ENCODE measurements at regions not wholly inside any gene's neighbourhood (a gene's known extent, or its start where the extent isn't known, plus 50 kb on each side); places are given as distances from the start of the nearest gene placed in this dataset.

- intact Hi-C loops (cut with micrococcal nuclease): no loop called here
- no peak for TF ChIP-seq CTCF (IDR thresholded peaks at IDR 0.05; ENCODE audit: unreplicated experiment)
- BruUV-seq (replicated peaks): no TSS peak
- Mint-ChIP-seq H3K27me3 (ENCODE audit: insufficient read depth, unreplicated experiment) (no peaks in the 10 kb centered on the region), H3K36me3 (ENCODE audit: insufficient read depth, unreplicated experiment) (no peaks in the 10 kb centered on the region), H3K9me3 (ENCODE audit: unreplicated experiment) (peaks cover 7% of the 10 kb centered on the region), H3K27ac (ENCODE audit: low read depth, unreplicated experiment) (no peak overlapping the region), H3K4me3 (ENCODE audit: unreplicated experiment) (no peak overlapping the region), H3K4me1 (ENCODE audit: insufficient read depth, unreplicated experiment) (no peaks in the 10 kb centered on the region)
- CTCF ChIA-PET: interaction anchor here (0.6 to 0.9 kb wide), 3 partner anchors 17 to 147 kb away, joined by 3 to 4 read pairs (median 3); no protein-coding TSS in a partner anchor
- POLR2A ChIA-PET: interaction anchor here (0.7 to 0.8 kb wide), 2 partner anchors 12 to 1013 kb away, joined by 3 to 4 read pairs; no protein-coding TSS in a partner anchor
- DNase-seq (ENCODE audit: unreplicated experiment): no peak
These were observed 605.7 kb downstream of the METTL15 start for GRCh38 chr11:28713850-28714249.

- Mint-ChIP-seq H3K27ac (ENCODE audit: low read depth, unreplicated experiment) (no peak overlapping the region), H3K9me3 (ENCODE audit: unreplicated experiment) (peaks cover 15% of the 10 kb centered on the region), H3K27me3 (ENCODE audit: insufficient read depth, unreplicated experiment) (no peaks in the 10 kb centered on the region), H3K36me3 (ENCODE audit: insufficient read depth, unreplicated experiment) (no peaks in the 10 kb centered on the region), H3K4me3 (ENCODE audit: unreplicated experiment) (no peak overlapping the region), H3K4me1 (ENCODE audit: insufficient read depth, unreplicated experiment) (peaks cover 17% of the 10 kb centered on the region)
- intact Hi-C loops (cut with micrococcal nuclease): loop anchor here (10.0 kb wide), 1 partner anchor 627 kb away; no protein-coding TSS in a partner anchor
- no peak for TF ChIP-seq CTCF (IDR thresholded peaks at IDR 0.05; ENCODE audit: unreplicated experiment)
- BruUV-seq (replicated peaks): no TSS peak
- ChIA-PET POLR2A (no interaction called here), CTCF (no interaction called here)
- no peak for DNase-seq (ENCODE audit: unreplicated experiment)
These were observed 599.9 kb downstream of the METTL15 start for GRCh38 chr11:28708075-28708474.

DNA sequence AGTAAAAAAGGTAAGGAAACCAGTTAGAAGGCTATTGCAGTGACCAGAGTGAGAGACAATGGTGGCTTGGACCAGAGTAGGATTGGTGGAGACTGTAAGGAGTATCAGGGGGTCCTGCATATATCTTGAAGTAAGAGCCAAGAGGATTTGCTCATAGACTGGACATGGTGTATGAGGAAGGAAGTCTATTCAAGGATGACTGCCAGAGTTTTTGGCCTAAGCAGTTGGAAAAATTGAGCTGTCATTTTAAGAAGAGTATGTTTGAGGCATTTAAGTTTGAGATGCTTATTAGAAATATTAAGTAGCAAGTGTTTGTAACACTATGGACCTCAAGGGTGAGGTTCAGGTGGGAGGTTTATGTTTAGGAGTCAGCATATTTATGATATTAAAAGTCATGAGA is 596.6 kb downstream of the METTL15 start:
- H3K4me3 Mint-ChIP-seq (ENCODE audit: unreplicated experiment): no peak overlapping the region
- DNase-seq (ENCODE audit: unreplicated experiment): no peak
- ChIA-PET CTCF (interaction anchor here (0.6 kb wide), 1 partner anchor 14 kb away, joined by 4 read pairs; no protein-coding TSS in a partner anchor), POLR2A (interaction anchor here (0.7 kb wide), 1 partner anchor 472 kb away, joined by 3 read pairs; no protein-coding TSS in a partner anchor)
- BruUV-seq (replicated peaks): no TSS peak
- no peaks in the 10 kb centered on the region for H3K36me3 Mint-ChIP-seq (ENCODE audit: insufficient read depth, unreplicated experiment)
- H3K27me3 Mint-ChIP-seq (ENCODE audit: insufficient read depth, unreplicated experiment): no peaks in the 10 kb centered on the region
- peaks cover 8% of the 10 kb centered on the region for H3K9me3 Mint-ChIP-seq (ENCODE audit: unreplicated experiment)
- TF ChIP-seq CTCF (IDR thresholded peaks at IDR 0.05; ENCODE audit: unreplicated experiment): no peak
- intact Hi-C loops (cut with micrococcal nuclease): loop anchor here (10.0 kb wide), 1 partner anchor 630 kb away; no protein-coding TSS in a partner anchor
- no peak overlapping the region for H3K27ac Mint-ChIP-seq (ENCODE audit: low read depth, unreplicated experiment)
- peaks cover 42% of the 10 kb centered on the region for H3K4me1 Mint-ChIP-seq (ENCODE audit: insufficient read depth, unreplicated experiment)

GRCh38 chr11:28703371-28703770 is 595.2 kb downstream of the METTL15 start:
- no peaks in the 10 kb centered on the region for H3K36me3 Mint-ChIP-seq (ENCODE audit: insufficient read depth, unreplicated experiment)
- TF ChIP-seq CTCF (IDR thresholded peaks at IDR 0.05; ENCODE audit: unreplicated experiment): no peak
- no TSS peak for BruUV-seq (replicated peaks)
- H3K4me1 Mint-ChIP-seq (ENCODE audit: insufficient read depth, unreplicated experiment): peaks cover 45% of the 10 kb centered on the region
- H3K27ac Mint-ChIP-seq (ENCODE audit: low read depth, unreplicated experiment): peak overlapping the region; percentile 73
- ChIA-PET CTCF (interaction anchor here (0.7 to 8.1 kb wide), 2 partner anchors 812 to 1003 kb away, joined by 3 to 49 read pairs; partner anchors contain the start of gene BDNF), POLR2A (interaction anchor here (0.7 kb wide), 1 partner anchor 438 kb away, joined by 3 read pairs; no protein-coding TSS in a partner anchor)
- H3K27me3 Mint-ChIP-seq (ENCODE audit: insufficient read depth, unreplicated experiment): no peaks in the 10 kb centered on the region
- H3K9me3 Mint-ChIP-seq (ENCODE audit: unreplicated experiment): peaks cover 8% of the 10 kb centered on the region
- H3K4me3 Mint-ChIP-seq (ENCODE audit: unreplicated experiment): no peak overlapping the region
- no peak for DNase-seq (ENCODE audit: unreplicated experiment)
- intact Hi-C loops (cut with micrococcal nuclease): loop anchor here (10.0 kb wide), 1 partner anchor 631 kb away; no protein-coding TSS in a partner anchor
